ENCODE measurements at regions not wholly inside any gene's neighbourhood (a gene's known extent, or its start where the extent isn't known, plus 50 kb on each side); places are given as distances from the start of the nearest gene placed in this dataset.

GRCh38 chr1:5526822-5527551 lies 465.2 kb downstream of the NPHP4 start:
- no peak for DNase-seq (ENCODE audit: low read depth, low spot score)

GRCh38 chr1:5526385-5526750 lies 465.9 kb downstream of the NPHP4 start:
- no peak for DNase-seq (ENCODE audit: low read depth, low spot score)

DNA sequence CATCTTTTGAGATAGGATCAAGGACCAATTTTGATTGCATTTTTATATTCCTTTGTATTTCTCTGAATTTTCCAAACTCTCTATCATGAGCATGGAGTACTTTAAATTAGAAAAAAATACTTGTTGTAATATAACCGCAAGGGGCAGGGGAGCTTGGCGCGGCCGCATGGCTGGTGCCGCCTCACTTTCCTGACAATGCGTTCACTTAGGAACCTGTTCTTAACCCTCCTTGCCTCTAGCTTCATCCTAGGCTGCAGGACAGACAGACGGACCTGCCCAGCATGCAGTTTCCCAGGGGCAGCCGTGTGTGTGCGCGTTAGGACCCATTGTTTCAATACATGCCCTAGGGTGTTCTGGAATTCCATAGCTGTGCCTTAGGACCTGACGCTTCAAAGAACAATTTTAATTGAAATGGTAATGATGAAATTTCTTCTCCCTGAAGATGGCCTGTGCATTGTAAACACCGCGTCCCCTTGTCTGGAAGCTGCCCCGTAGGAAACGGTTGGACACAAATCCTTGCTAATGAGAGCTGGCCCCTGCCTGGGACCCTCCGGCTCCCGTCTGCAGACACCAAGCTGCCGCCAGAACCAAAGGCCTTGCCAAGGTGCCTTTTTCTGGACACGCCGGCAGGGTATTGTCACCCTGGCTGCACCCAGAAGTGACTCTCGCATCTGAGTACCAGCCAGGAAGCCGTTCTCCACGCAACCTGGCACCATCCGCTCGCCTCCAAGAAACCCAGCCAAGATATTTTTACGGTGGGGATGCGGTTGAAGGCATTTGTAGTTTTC lies 466.4 kb downstream of the NPHP4 start:
- no peak for DNase-seq (ENCODE audit: low read depth, low spot score)

- no peak for DNase-seq (ENCODE audit: low read depth, low spot score)
These were observed 469.6 kb downstream of the NPHP4 start for GRCh38 chr1:5522531-5523145.

GRCh38 chr1:5519366-5520135 lies 472.7 kb downstream of the NPHP4 start:
- no peak for DNase-seq (ENCODE audit: low read depth, low spot score)

DNA sequence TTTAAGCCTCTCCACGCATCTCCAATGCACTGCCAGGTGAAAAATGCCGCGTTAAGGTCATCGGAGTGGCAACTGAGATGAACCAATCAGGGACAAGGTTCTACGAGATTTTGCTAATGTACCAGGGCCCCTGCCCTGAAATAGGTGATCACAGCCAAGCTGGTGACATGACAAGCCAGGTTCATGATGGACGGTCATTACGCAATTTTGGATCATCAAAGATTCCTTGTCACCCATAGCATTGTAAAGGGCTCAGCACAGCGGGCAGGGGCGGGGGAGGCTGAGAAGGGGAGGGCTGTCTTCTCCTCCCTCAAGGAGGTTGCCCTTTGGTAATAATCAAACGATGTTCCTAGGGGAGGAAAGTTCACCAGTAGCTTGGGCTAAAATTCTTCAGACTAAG lies 475.5 kb downstream of the NPHP4 start:
- DNase-seq (ENCODE audit: low read depth, low spot score) = no peak

- no peak for DNase-seq (ENCODE audit: low read depth, low spot score)
These were observed 476.7 kb downstream of the NPHP4 start for GRCh38 chr1:5515501-5515900.

GRCh38 chr1:5514527-5515183 lies 477.6 kb downstream of the NPHP4 start:
- DNase-seq (ENCODE audit: low read depth, low spot score) = no peak

DNA sequence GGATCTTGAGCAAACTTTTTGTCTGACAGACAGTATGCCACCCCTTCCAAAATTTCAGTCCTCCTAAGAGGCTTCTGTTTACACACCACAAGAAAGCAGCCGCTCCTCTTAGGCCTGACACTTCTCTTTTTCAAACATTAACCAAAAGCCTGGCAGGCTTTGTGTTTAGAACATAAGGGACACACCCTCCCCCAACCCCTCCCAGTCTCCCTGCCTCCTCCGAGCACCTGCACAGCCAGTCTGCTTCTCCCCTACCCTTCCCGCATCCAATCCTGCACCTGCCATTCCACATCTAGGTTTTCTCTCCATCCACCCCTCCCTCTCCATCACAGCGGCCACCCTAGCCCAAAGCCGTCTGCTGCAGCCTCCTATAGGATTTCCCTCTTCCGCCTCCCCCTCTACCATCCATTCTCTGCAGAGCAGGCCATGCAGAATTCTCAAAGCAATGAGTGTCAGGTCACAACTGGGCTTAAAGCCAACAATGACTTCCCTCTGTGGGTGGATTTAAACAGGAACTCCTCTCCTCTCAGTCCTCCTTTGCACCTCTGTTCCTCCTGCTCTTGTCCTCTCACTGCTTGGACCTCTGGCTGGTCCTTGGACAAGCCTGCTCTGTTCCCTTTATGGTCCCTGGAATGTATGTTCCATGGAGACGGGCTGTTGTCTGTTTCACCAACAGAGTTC lies 478.2 kb downstream of the NPHP4 start:
- DNase-seq (ENCODE audit: low read depth, low spot score) = no peak

GRCh38 chr1:5513179-5513578 lies 479.0 kb downstream of the NPHP4 start:
- no peak for DNase-seq (ENCODE audit: low read depth, low spot score)

- no peak for DNase-seq (ENCODE audit: low read depth, low spot score)
These were observed 480.7 kb downstream of the NPHP4 start for GRCh38 chr1:5511381-5512097.

GRCh38 chr1:5509664-5510452 lies 482.4 kb downstream of the NPHP4 start:
- no peak for DNase-seq (ENCODE audit: low read depth, low spot score)

GRCh38 chr1:5508669-5509330 lies 483.4 kb downstream of the NPHP4 start:
- no peak for DNase-seq (ENCODE audit: low read depth, low spot score)

GRCh38 chr1:5507340-5507739 lies 484.9 kb downstream of the NPHP4 start:
- no peak for DNase-seq (ENCODE audit: low read depth, low spot score)

- no peak for DNase-seq (ENCODE audit: low read depth, low spot score)
These were observed 485.6 kb downstream of the NPHP4 start for GRCh38 chr1:5506634-5507033.

- DNase-seq (ENCODE audit: low read depth, low spot score) = no peak
These were observed 486.3 kb downstream of the NPHP4 start for GRCh38 chr1:5505944-5506343.

GRCh38 chr1:5504364-5504740 lies 487.9 kb downstream of the NPHP4 start:
- DNase-seq (ENCODE audit: low read depth, low spot score) = no peak

GRCh38 chr1:5503556-5504363 lies 488.5 kb downstream of the NPHP4 start:
- no peak for DNase-seq (ENCODE audit: low read depth, low spot score)
